WTC11 (cell line): ENCODE measurements at regions not wholly inside any gene's neighbourhood (a gene's known extent, or its start where the extent isn't known, plus 50 kb on each side); places are given as distances from the start of the nearest gene placed in this dataset.

Source experiments
- ATAC-seq: fragments of 200-7000 bp; cut with Tn5 transposase; 2 replicates; pipeline ENCODE4 v1.10.0; 2021; ENCODE audit warnings: mild to moderate bottlenecking, moderate library complexity
- CTCF ChIA-PET: fragments of 300-600 bp; sonication (Branson Sonifier 250); formaldehyde crosslinking; loops from one replicate; lab custom pipeline; 2021; ENCODE audit warnings: antibody characterized with exemption; lab: Charles Lee
- POLR2A ChIA-PET: fragments of 350-600 bp; sonication (Branson Sonifier 250); formaldehyde crosslinking; loops from one replicate; lab custom pipeline; 2021; ENCODE audit warnings: antibody characterized with exemption; lab: Charles Lee
- DNase-seq: peaks from one replicate; pipeline ENCODE4 v3.0.0; 2021; ENCODE audit warnings: low spot score
- H3K27ac Mint-ChIP-seq: 2 replicates; pipeline ENCODE4 v1.8.0; 2021; ENCODE audit warnings: mixed read lengths
- H3K27me3 Mint-ChIP-seq: 2 replicates; pipeline ENCODE4 v1.8.0; 2021; ENCODE audit warnings: low read depth, mild to moderate bottlenecking, moderate library complexity, mixed read lengths
- H3K36me3 Mint-ChIP-seq: 2 replicates; pipeline ENCODE4 v1.8.0; 2021; ENCODE audit warnings: mixed read lengths
- H3K4me1 Mint-ChIP-seq: 2 replicates; pipeline ENCODE4 v1.8.0; 2022; ENCODE audit warnings: mixed read lengths
- H3K4me3 Mint-ChIP-seq: 2 replicates; pipeline ENCODE4 v1.8.0; 2021; ENCODE audit warnings: mild to moderate bottlenecking, moderate library complexity, mixed read lengths
- H3K9me3 Mint-ChIP-seq: 2 replicates; pipeline ENCODE4 v1.8.0; 2021; ENCODE audit warnings: mixed read lengths
- EMX1 ChIP-seq: fragments of 250-450 bp; sonication (Bioruptor Pico); IDR thresholded peaks from 2 replicates; pipeline ENCODE4 v1.8.0; 2021; ENCODE audit warnings: mild to moderate bottlenecking
- FOXK1 ChIP-seq: sonication (generic); formaldehyde crosslinking; IDR thresholded peaks from 2 replicates; pipeline ENCODE4 v1.8.0; 2022; ENCODE audit warnings: mild to moderate bottlenecking, moderate library complexity, missing genetic modification reagents
- MYBL2 ChIP-seq: sonication (generic); formaldehyde crosslinking; IDR thresholded peaks from 2 replicates; pipeline ENCODE4 v1.8.1; 2023; ENCODE audit warnings: mild to moderate bottlenecking, moderate library complexity, missing genetic modification reagents
- NR2C2 ChIP-seq: sonication (generic); formaldehyde crosslinking; IDR thresholded peaks from 2 replicates; pipeline ENCODE4 v1.8.0; 2022; ENCODE audit warnings: mild to moderate bottlenecking, missing genetic modification reagents
- RORB ChIP-seq: fragments of 250-450 bp; sonication (Bioruptor Pico); IDR thresholded peaks from 2 replicates; pipeline ENCODE4 v1.9.0; 2021; ENCODE audit warnings: mild to moderate bottlenecking
- TEAD4 ChIP-seq: sonication (generic); formaldehyde crosslinking; IDR thresholded peaks from 2 replicates; pipeline ENCODE4 v1.8.0; 2022; ENCODE audit warnings: mild to moderate bottlenecking, missing genetic modification reagents
- TP53 ChIP-seq: sonication (generic); formaldehyde crosslinking; IDR thresholded peaks from 2 replicates; pipeline ENCODE4 v1.8.1; 2023; ENCODE audit warnings: mild to moderate bottlenecking, missing genetic modification reagents
- ZNF121 ChIP-seq: sonication (generic); formaldehyde crosslinking; IDR thresholded peaks from 2 replicates; pipeline ENCODE4 v1.8.0; 2023; ENCODE audit warnings: missing genetic modification reagents
- TF ChIP-seq, protein P1 (sequence below): sonication (generic); formaldehyde crosslinking; IDR thresholded peaks from 2 replicates; pipeline ENCODE4 v1.8.1; 2023; ENCODE audit warnings: mild to moderate bottlenecking, moderate library complexity, missing genetic modification reagents
- TF ChIP-seq, protein P2 (sequence below): sonication (generic); formaldehyde crosslinking; IDR thresholded peaks from 2 replicates; pipeline ENCODE4 v1.8.1; 2023; ENCODE audit warnings: mild to moderate bottlenecking, missing genetic modification reagents, borderline replicate concordance
- TF ChIP-seq, protein P3 (sequence below): sonication (generic); formaldehyde crosslinking; IDR thresholded peaks from 2 replicates; pipeline ENCODE4 v1.8.1; 2023; ENCODE audit warnings: mild to moderate bottlenecking, missing genetic modification reagents
- TF ChIP-seq, protein P4 (sequence below): sonication (generic); formaldehyde crosslinking; conservative IDR thresholded peaks from 2 replicates; pipeline ENCODE4 v1.8.1; 2023; ENCODE audit warnings: mild to moderate bottlenecking, low read depth, missing genetic modification reagents, moderate library complexity
- TF ChIP-seq, protein P5 (sequence below): fragments of 250-450 bp; sonication (Bioruptor Pico); IDR thresholded peaks from 2 replicates; pipeline ENCODE4 v1.9.0; 2021; ENCODE audit warnings: moderate library complexity, mild to moderate bottlenecking, inconsistent platforms, borderline replicate concordance
- TF ChIP-seq, protein P6 (sequence below): sonication (generic); formaldehyde crosslinking; IDR thresholded peaks from 2 replicates; pipeline ENCODE4 v1.8.0; 2022; ENCODE audit warnings: mild to moderate bottlenecking, missing genetic modification reagents
- TF ChIP-seq, protein P7 (sequence below): sonication (generic); formaldehyde crosslinking; IDR thresholded peaks from 2 replicates; pipeline ENCODE4 v1.8.0; 2022; ENCODE audit warnings: mild to moderate bottlenecking, missing genetic modification reagents

DNA sequence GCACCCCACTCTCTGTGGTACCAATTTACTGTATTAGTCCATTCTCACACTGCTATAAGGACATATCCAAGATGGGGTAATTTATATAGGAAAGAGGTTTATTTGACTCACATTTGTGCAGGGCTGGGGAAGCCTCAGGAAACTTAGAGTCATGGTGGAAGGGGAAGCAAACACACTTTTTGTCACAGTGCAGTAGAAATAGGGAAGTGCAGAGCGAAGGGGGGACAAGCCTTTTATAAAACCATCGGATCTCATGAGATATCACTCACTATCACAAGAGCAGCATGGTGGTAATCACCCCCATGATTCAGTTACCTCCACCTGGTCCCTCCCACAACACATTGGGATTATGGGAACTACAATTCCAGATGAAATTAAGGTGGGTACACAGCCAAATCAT lies 766.9 kb upstream of the PCDH10 start (continued):
- TF ChIP-seq, protein P1, sequence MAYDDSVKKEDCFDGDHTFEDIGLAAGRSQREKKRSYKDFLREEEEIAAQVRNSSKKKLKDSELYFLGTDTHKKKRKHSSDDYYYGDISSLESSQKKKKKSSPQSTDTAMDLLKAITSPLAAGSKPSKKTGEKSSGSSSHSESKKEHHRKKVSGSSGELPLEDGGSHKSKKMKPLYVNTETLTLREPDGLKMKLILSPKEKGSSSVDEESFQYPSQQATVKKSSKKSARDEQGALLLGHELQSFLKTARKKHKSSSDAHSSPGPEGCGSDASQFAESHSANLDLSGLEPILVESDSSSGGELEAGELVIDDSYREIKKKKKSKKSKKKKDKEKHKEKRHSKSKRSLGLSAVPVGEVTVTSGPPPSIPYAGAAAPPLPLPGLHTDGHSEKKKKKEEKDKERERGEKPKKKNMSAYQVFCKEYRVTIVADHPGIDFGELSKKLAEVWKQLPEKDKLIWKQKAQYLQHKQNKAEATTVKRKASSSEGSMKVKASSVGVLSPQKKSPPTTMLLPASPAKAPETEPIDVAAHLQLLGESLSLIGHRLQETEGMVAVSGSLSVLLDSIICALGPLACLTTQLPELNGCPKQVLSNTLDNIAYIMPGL (CRISPR knock-in tag): no peak
- TF ChIP-seq MYBL2 (no peak), ZNF121 (CRISPR knock-in tag) (no peak)
- TF ChIP-seq, protein P2, sequence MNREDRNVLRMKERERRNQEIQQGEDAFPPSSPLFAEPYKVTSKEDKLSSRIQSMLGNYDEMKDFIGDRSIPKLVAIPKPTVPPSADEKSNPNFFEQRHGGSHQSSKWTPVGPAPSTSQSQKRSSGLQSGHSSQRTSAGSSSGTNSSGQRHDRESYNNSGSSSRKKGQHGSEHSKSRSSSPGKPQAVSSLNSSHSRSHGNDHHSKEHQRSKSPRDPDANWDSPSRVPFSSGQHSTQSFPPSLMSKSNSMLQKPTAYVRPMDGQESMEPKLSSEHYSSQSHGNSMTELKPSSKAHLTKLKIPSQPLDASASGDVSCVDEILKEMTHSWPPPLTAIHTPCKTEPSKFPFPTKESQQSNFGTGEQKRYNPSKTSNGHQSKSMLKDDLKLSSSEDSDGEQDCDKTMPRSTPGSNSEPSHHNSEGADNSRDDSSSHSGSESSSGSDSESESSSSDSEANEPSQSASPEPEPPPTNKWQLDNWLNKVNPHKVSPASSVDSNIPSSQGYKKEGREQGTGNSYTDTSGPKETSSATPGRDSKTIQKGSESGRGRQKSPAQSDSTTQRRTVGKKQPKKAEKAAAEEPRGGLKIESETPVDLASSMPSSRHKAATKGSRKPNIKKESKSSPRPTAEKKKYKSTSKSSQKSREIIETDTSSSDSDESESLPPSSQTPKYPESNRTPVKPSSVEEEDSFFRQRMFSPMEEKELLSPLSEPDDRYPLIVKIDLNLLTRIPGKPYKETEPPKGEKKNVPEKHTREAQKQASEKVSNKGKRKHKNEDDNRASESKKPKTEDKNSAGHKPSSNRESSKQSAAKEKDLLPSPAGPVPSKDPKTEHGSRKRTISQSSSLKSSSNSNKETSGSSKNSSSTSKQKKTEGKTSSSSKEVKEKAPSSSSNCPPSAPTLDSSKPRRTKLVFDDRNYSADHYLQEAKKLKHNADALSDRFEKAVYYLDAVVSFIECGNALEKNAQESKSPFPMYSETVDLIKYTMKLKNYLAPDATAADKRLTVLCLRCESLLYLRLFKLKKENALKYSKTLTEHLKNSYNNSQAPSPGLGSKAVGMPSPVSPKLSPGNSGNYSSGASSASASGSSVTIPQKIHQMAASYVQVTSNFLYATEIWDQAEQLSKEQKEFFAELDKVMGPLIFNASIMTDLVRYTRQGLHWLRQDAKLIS (CRISPR knock-in tag): no peak

DNA sequence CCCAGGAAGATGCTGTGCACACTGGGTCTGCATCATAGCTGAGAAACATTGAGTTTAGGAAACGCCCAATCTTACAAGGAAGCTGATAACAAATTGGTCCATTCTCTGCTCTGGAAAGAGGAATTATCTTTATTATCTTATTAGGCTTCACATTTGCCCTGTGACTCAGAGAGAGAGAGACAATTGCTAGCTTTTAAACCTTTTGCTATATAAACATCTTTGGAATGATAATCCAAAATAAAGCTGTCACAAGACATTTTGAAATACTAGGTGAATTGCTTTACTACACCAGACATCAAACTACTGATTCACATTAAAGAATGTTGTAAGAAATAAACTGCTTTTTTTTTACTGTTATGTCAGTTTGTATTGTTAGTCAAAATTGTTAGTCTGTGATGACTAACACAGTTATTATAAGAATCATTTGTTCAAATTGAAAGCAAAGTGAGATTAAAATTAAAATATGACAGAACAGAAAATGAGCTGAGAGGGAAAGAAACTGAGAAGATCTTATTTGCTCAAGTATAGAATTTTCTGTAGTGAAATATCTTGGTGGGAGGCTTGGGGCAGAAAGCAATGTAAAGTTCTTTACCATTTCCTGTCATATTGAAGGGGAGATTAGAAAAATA lies 765.4 kb upstream of the PCDH10 start:
- no peak for ATAC-seq
- peaks cover 30% of the 10 kb centered on the region for H3K9me3 Mint-ChIP-seq
- no peak overlapping the region for H3K27ac Mint-ChIP-seq
- H3K4me3 Mint-ChIP-seq: no peak overlapping the region
- H3K4me1 Mint-ChIP-seq: no peaks in the 10 kb centered on the region
- POLR2A ChIA-PET: no interaction called here
- CTCF ChIA-PET: no interaction called here
- no peaks in the 10 kb centered on the region; the same call in 1 of the 2 replicates for H3K36me3 Mint-ChIP-seq
- TF ChIP-seq TEAD4 (CRISPR knock-in tag): no peak
- TF ChIP-seq, protein P3, sequence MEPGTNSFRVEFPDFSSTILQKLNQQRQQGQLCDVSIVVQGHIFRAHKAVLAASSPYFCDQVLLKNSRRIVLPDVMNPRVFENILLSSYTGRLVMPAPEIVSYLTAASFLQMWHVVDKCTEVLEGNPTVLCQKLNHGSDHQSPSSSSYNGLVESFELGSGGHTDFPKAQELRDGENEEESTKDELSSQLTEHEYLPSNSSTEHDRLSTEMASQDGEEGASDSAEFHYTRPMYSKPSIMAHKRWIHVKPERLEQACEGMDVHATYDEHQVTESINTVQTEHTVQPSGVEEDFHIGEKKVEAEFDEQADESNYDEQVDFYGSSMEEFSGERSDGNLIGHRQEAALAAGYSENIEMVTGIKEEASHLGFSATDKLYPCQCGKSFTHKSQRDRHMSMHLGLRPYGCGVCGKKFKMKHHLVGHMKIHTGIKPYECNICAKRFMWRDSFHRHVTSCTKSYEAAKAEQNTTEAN (CRISPR knock-in tag): no peak
- no peak for TF ChIP-seq RORB (CRISPR knock-in tag)
- no peak for TF ChIP-seq FOXK1 (CRISPR knock-in tag)
- TF ChIP-seq EMX1 (CRISPR knock-in tag): no peak
- TF ChIP-seq, protein P4, sequence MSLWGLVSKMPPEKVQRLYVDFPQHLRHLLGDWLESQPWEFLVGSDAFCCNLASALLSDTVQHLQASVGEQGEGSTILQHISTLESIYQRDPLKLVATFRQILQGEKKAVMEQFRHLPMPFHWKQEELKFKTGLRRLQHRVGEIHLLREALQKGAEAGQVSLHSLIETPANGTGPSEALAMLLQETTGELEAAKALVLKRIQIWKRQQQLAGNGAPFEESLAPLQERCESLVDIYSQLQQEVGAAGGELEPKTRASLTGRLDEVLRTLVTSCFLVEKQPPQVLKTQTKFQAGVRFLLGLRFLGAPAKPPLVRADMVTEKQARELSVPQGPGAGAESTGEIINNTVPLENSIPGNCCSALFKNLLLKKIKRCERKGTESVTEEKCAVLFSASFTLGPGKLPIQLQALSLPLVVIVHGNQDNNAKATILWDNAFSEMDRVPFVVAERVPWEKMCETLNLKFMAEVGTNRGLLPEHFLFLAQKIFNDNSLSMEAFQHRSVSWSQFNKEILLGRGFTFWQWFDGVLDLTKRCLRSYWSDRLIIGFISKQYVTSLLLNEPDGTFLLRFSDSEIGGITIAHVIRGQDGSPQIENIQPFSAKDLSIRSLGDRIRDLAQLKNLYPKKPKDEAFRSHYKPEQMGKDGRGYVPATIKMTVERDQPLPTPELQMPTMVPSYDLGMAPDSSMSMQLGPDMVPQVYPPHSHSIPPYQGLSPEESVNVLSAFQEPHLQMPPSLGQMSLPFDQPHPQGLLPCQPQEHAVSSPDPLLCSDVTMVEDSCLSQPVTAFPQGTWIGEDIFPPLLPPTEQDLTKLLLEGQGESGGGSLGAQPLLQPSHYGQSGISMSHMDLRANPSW (CRISPR knock-in tag): no peak
- no peak for TF ChIP-seq TP53 (CRISPR knock-in tag)
- TF ChIP-seq, protein P5, sequence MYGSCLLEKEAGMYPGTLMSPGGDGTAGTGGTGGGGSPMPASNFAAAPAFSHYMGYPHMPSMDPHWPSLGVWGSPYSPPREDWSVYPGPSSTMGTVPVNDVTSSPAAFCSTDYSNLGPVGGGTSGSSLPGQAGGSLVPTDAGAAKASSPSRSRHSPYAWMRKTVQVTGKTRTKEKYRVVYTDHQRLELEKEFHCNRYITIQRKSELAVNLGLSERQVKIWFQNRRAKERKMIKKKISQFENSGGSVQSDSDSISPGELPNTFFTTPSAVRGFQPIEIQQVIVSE (CRISPR knock-in tag): no peak
- TF ChIP-seq, protein P6, sequence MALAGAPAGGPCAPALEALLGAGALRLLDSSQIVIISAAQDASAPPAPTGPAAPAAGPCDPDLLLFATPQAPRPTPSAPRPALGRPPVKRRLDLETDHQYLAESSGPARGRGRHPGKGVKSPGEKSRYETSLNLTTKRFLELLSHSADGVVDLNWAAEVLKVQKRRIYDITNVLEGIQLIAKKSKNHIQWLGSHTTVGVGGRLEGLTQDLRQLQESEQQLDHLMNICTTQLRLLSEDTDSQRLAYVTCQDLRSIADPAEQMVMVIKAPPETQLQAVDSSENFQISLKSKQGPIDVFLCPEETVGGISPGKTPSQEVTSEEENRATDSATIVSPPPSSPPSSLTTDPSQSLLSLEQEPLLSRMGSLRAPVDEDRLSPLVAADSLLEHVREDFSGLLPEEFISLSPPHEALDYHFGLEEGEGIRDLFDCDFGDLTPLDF (CRISPR knock-in tag): no peak
- no peak for TF ChIP-seq NR2C2
- TF ChIP-seq, protein P7, sequence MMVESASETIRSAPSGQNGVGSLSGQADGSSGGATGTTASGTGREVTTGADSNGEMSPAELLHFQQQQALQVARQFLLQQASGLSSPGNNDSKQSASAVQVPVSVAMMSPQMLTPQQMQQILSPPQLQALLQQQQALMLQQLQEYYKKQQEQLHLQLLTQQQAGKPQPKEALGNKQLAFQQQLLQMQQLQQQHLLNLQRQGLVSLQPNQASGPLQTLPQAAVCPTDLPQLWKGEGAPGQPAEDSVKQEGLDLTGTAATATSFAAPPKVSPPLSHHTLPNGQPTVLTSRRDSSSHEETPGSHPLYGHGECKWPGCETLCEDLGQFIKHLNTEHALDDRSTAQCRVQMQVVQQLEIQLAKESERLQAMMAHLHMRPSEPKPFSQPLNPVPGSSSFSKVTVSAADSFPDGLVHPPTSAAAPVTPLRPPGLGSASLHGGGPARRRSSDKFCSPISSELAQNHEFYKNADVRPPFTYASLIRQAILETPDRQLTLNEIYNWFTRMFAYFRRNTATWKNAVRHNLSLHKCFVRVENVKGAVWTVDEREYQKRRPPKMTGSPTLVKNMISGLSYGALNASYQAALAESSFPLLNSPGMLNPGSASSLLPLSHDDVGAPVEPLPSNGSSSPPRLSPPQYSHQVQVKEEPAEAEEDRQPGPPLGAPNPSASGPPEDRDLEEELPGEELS (CRISPR knock-in tag): no peak
- no peaks in the 10 kb centered on the region; the same call in 1 of the 2 replicates for H3K27me3 Mint-ChIP-seq
- no peak for DNase-seq
